HepG2 (cell line): ENCODE measurements at regions not wholly inside any gene's neighbourhood (a gene's known extent, or its start where the extent isn't known, plus 50 kb on each side); places are given as distances from the start of the nearest gene placed in this dataset.
A peak's percentile ranks its signal among the peaks of the same experiment; 100 is the strongest.

ENCODE experiments used
- ATAC-seq: fragments of 200-7000 bp; cut with Tn5 transposase; 3 replicates; pipeline ENCODE4 v1.9.1; 2020; ENCODE audit warnings: mild to moderate bottlenecking, moderate library complexity
- BruUV-seq: library from RNA; stranded (reverse); fragments of 400-500 nt; replicated peaks from 2 replicates; lab custom pipeline; 2021; lab: Mats Ljungman, UMichigan
- CTCF ChIA-PET: fragments of 300-600 bp; formaldehyde crosslinking; extraction: SDS; loops from one replicate; lab custom pipeline; 2021; ENCODE audit warnings: low total read pairs, inconsistent platforms, low intra/inter-chr PET ratio; lab: Yijun Ruan, JAX
- POLR2A ChIA-PET: fragments of 350-600 bp; sonication (Branson Sonifier 250); formaldehyde crosslinking; loops from one replicate; lab custom pipeline; 2020; ENCODE audit warnings: antibody characterized with exemption, inconsistent platforms; lab: Yijun Ruan, JAX
- DNase-seq: peaks from one replicate; pipeline ENCODE4 v3.0.0-alpha.2; 2015; ENCODE audit warnings: low spot score
- FAIRE-seq: peaks from 3 replicates; lab custom pipeline; 2011; peaks lifted over from hg19 to GRCh38; lab: Jason Lieb, UNC
- H2AFZ ChIP-seq: one replicate; pipeline ENCODE4 v1.6.1; 2011; ENCODE audit warnings: low read length, inconsistent platforms
- H3K27ac ChIP-seq: fragments of 300-600 bp; 3 replicates; pipeline ENCODE4 v1.8.0; 2011; ENCODE audit warnings: mixed run types, mild to moderate bottlenecking, mixed read lengths, low read length, inconsistent platforms; ENCODE audit not compliant: insufficient read depth; ENCODE audit errors: extremely low read length
- H3K27me3 ChIP-seq, 2 experiments: fragments of 200-600 bp in 1 of 2; 2 replicates in 1 of 2; 3 replicates in 1 of 2; pipeline versions ENCODE4 v1.6.0 to v1.8.0; 2011; ENCODE audit warnings: low read length in 2 of 2, mild to moderate bottlenecking in 2 of 2, moderate library complexity in 2 of 2, inconsistent platforms in 1 of 2; ENCODE audit not compliant: insufficient read depth in 2 of 2, control insufficient read depth in 1 of 2
- H3K36me3 ChIP-seq, 2 experiments: fragments of 200-600 bp in 1 of 2; replicated peaks in 1 of 2; 2 replicates in 1 of 2; 3 replicates in 1 of 2; pipeline versions ENCODE4 v1.5.1 to v1.8.0; 2011; ENCODE audit warnings: low read length in 2 of 2, inconsistent platforms in 1 of 2; ENCODE audit not compliant: insufficient read depth in 2 of 2, control insufficient read depth in 1 of 2
- H3K4me1 ChIP-seq: 2 replicates; pipeline ENCODE4 v1.5.1; 2012; ENCODE audit warnings: low read length, inconsistent platforms; ENCODE audit not compliant: insufficient read depth
- H3K4me2 ChIP-seq: 2 replicates; pipeline ENCODE4 v1.6.0; 2011; ENCODE audit warnings: low read depth, low read length, inconsistent platforms
- H3K4me3 ChIP-seq, 3 experiments: fragments of 200-600 bp in 1 of 3; sonication (generic), shearing (Covaris generic) in 1 of 3; replicated peaks in 1 of 3; 2 replicates each; pipeline ENCODE4 v1.5.1; 2011 to 2016; ENCODE audit warnings: low read length in 3 of 3, inconsistent platforms in 2 of 3, low read depth in 2 of 3, mild to moderate bottlenecking in 2 of 3, control low read depth in 1 of 3, mixed read lengths in 1 of 3; ENCODE audit not compliant: insufficient read depth in 1 of 3
- H3K79me2 ChIP-seq: one replicate; pipeline ENCODE4 v1.6.1; 2011; ENCODE audit warnings: low read length, inconsistent platforms; ENCODE audit not compliant: insufficient read depth
- H3K9ac ChIP-seq: 2 replicates; pipeline ENCODE4 v1.6.0; 2011; ENCODE audit warnings: mild to moderate bottlenecking, low read depth, low read length, inconsistent platforms; ENCODE audit not compliant: insufficient read depth
- H3K9me3 ChIP-seq: 2 replicates; pipeline ENCODE4 v1.5.1; 2012; ENCODE audit warnings: mild to moderate bottlenecking, low read length
- H4K20me1 ChIP-seq: 2 replicates; pipeline ENCODE4 v1.6.0; 2011; ENCODE audit warnings: inconsistent platforms, mild to moderate bottlenecking, low read length, moderate library complexity; ENCODE audit not compliant: insufficient read depth
- ATF7 ChIP-seq, 2 experiments: fragments of 450-650 bp in 1 of 2; sonication (generic) in 1 of 2; formaldehyde crosslinking in 1 of 2; IDR thresholded peaks; 2 replicates each; pipeline versions ENCODE4 v1.4.0 to v1.6.1; 2016 to 2020; ENCODE audit warnings: antibody characterized with exemption in 1 of 2, mild to moderate bottlenecking in 1 of 2, missing genetic modification reagents in 1 of 2
- E2F1 ChIP-seq: sonication (generic); formaldehyde crosslinking; IDR thresholded peaks from 2 replicates; pipeline ENCODE4 v1.5.0; 2020; ENCODE audit warnings: missing genetic modification reagents
- IKZF5 ChIP-seq: IDR thresholded peaks from 2 replicates; pipeline ENCODE4 v1.6.1; 2018; ENCODE audit warnings: missing genetic modification reagents, mild to moderate bottlenecking, missing compliant biosample characterization
- KLF16 ChIP-seq, 2 experiments: sonication (generic) in 1 of 2; formaldehyde crosslinking in 1 of 2; IDR thresholded peaks; 2 replicates each; pipeline versions ENCODE4 v1.6.1 to v1.8.0; 2016 to 2023; ENCODE audit warnings: missing genetic modification reagents in 2 of 2, missing compliant biosample characterization in 1 of 2
- MIXL1 ChIP-seq: IDR thresholded peaks from 2 replicates; pipeline ENCODE4 v1.6.1; 2016
- NFKBIZ ChIP-seq: IDR thresholded peaks from 2 replicates; pipeline ENCODE4 v1.6.1; 2018; ENCODE audit warnings: missing genetic modification reagents, missing compliant biosample characterization
- SKI ChIP-seq: fragments of 450-650 bp; IDR thresholded peaks from one replicate; pipeline ENCODE4 v1.6.1; 2018; ENCODE audit warnings: mild to moderate bottlenecking; ENCODE audit not compliant: partially characterized antibody
- ZBTB20 ChIP-seq: sonication (generic); formaldehyde crosslinking; IDR thresholded peaks from 2 replicates; pipeline ENCODE4 v1.8.1; 2023; ENCODE audit warnings: missing genetic modification reagents, low read depth, mild to moderate bottlenecking, borderline replicate concordance
- ZBTB44 ChIP-seq: sonication (generic); formaldehyde crosslinking; IDR thresholded peaks from 2 replicates; pipeline ENCODE4 v1.4.0; 2020; ENCODE audit warnings: missing genetic modification reagents
- ZFP36L2 ChIP-seq: sonication (generic); formaldehyde crosslinking; IDR thresholded peaks from 2 replicates; pipeline ENCODE4 v1.4.0; 2020; ENCODE audit warnings: missing genetic modification reagents
- ZKSCAN5 ChIP-seq: sonication (generic); formaldehyde crosslinking; IDR thresholded peaks from 2 replicates; pipeline ENCODE4 v1.5.1; 2020; ENCODE audit warnings: mild to moderate bottlenecking, missing genetic modification reagents
- ZNF775 ChIP-seq: sonication (generic); formaldehyde crosslinking; IDR thresholded peaks from 2 replicates; pipeline ENCODE4 v1.4.0; 2020; ENCODE audit warnings: missing genetic modification reagents, mild to moderate bottlenecking, moderate library complexity, borderline replicate concordance
- ZSCAN20 ChIP-seq: sonication (generic); formaldehyde crosslinking; IDR thresholded peaks from 2 replicates; pipeline ENCODE4 v1.4.0; 2020; ENCODE audit warnings: missing genetic modification reagents, mild to moderate bottlenecking, borderline replicate concordance
- WGBS: methylation state at CpG from one replicate; pipeline ENCODE4 v1.1.6; 2017; ENCODE audit warnings: low lambda C conversion rate; 5-methylcytosine and 5-hydroxymethylcytosine counted together
- in situ Hi-C: cut with HindIII; loops from 2 replicates; pipeline ENCODE4 v1.10.0; 2017; ENCODE audit warnings: low pct_unique_long_range_greater_than_20kb; ENCODE audit not compliant: extremely low pct_ligation_motif_present
- intact Hi-C: fragments of 100-400 bp; cut with micrococcal nuclease; formaldehyde crosslinking; loops from one replicate; pipeline ENCODE4 v1.10.0; 2022; ENCODE audit not compliant: unreplicated experiment
- TF ChIP-seq, protein P1 (sequence below): IDR thresholded peaks from 2 replicates; pipeline ENCODE4 v1.6.1; 2012; ENCODE audit warnings: inconsistent platforms

DNA sequence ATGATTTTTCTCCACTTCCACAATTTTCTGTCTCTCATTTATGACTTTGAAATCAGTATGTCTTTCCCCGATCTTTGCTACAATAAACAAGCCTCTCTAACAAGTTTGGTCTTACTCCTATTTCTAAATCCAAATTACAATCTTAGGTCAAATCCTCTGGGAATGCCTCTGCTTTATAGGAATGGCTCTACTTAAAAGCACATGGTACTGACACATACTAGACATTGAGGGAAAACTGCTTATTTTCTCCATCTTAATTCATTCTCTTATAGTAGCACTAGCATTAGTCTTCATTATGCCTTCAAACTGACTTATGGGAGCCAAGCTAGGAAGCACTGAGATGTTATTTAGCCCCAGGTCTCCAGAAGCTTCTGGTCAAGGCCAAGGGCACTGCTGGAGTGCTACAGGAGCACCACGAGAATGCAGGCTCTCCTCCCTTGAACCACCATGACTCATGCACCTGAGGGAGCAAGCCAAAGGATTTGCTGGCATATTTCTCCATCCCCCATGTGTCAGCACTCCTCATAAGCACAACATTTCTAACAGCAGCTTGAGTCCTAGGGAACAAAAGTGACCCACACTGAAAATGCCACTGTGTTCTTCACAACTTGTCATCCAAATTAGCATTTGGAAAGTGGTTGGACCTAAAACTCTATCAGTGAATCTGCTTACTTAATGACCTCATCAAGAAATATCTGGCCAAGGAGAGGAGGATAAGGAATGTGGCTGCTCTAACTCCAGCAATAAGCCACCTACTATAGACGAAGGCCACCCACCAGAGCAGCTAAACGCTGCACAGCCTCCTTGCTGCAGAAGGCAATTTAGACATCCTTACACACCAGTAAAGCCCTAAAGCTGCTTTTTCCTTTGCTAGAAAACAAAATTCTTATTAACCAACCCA is 156.8 kb upstream of the KCNQ5 start:
- FAIRE-seq (no peak), DNase-seq (no peak)
- Histone ChIP-seq H3K9ac (no peak overlapping the region), H3K27me3 (no peaks in the 10 kb centered on the region), H2AFZ (no peak overlapping the region), H3K4me3 (no peak overlapping the region), H3K4me2 (no peak overlapping the region), H3K27ac (no peak overlapping the region), H3K9me3 (no peaks in the 10 kb centered on the region), H3K79me2 (no peaks in the 10 kb centered on the region), H4K20me1 (no peaks in the 10 kb centered on the region), H3K36me3 (no peaks in the 10 kb centered on the region)
- POLR2A ChIA-PET: no interaction called here
- CTCF ChIA-PET: no interaction called here
- intact Hi-C loops: no loop called here
- BruUV-seq: no TSS peak
- under 1% methylated on average over 4 of the region's 4 CpGs for WGBS
- peak; percentile 57 for TF ChIP-seq ATF7 (IDR thresholded peaks at IDR 0.05)
- TF ChIP-seq ATF7 (CRISPR knock-in tag; IDR thresholded peaks at IDR 0.05): no peak
- TF ChIP-seq MIXL1 (CRISPR knock-in tag): no peak
- TF ChIP-seq, all 625 proteins: peak for 1
- H3K4me1 ChIP-seq: no peaks in the 10 kb centered on the region
- no peak for ATAC-seq
- in situ Hi-C loops: no loop called here

GRCh38 chr6:72466471-72466870 is 155.4 kb upstream of the KCNQ5 start:
- in situ Hi-C loops: no loop called here
- ATAC-seq: no peak
- Histone ChIP-seq H4K20me1 (no peaks in the 10 kb centered on the region), H3K27ac (no peak overlapping the region), H3K4me1 (no peaks in the 10 kb centered on the region), H3K4me3 (no peak overlapping the region), H3K79me2 (no peaks in the 10 kb centered on the region), H3K27me3 (no peaks in the 10 kb centered on the region), H3K36me3 (no peaks in the 10 kb centered on the region), H3K9me3 (no peaks in the 10 kb centered on the region), H3K4me2 (no peak overlapping the region), H3K9ac (no peak overlapping the region), H2AFZ (no peak overlapping the region)
- CTCF ChIA-PET: no interaction called here
- POLR2A ChIA-PET: no interaction called here
- intact Hi-C loops: no loop called here
- BruUV-seq: no TSS peak
- TF ChIP-seq KLF16 (CRISPR knock-in tag; IDR thresholded peaks at IDR 0.05) (no peak), NFKBIZ (no peak), ZKSCAN5 (CRISPR knock-in tag) (no peak), ZNF775 (CRISPR knock-in tag) (no peak), ZSCAN20 (CRISPR knock-in tag) (no peak), ZBTB44 (CRISPR knock-in tag) (no peak), E2F1 (CRISPR knock-in tag) (no peak), ZFP36L2 (no peak), SKI (no peak), ZBTB20 (CRISPR knock-in tag) (no peak), IKZF5 (no peak)
- TF ChIP-seq, protein P1, sequence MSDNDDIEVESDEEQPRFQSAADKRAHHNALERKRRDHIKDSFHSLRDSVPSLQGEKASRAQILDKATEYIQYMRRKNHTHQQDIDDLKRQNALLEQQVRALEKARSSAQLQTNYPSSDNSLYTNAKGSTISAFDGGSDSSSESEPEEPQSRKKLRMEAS: no peak
- no peak for DNase-seq
- FAIRE-seq: no peak
